H9 (cell line): ENCODE measurements at regions not wholly inside any gene's neighbourhood (a gene's known extent, or its start where the extent isn't known, plus 50 kb on each side); places are given as distances from the start of the nearest gene placed in this dataset.

Experiments
- DNase-seq: peaks from one replicate; pipeline ENCODE4 v3.0.0-alpha.2; 2017
- H2AFZ ChIP-seq: one replicate; pipeline ENCODE4 v1.6.1; 2013; ENCODE audit warnings: mild to moderate bottlenecking, low read length, control low read depth, moderate library complexity
- H2AK5ac ChIP-seq: 2 replicates; pipeline ENCODE4 v1.6.1; 2013; ENCODE audit warnings: low read length, control low read depth, mixed read lengths; ENCODE audit not compliant: insufficient read length
- H2BK120ac ChIP-seq: one replicate; pipeline ENCODE4 v1.6.1; 2013; ENCODE audit warnings: low read depth, mild to moderate bottlenecking, low read length, control low read depth, inconsistent platforms; ENCODE audit not compliant: poor library complexity, severe bottlenecking
- H2BK12ac ChIP-seq: 2 replicates; pipeline ENCODE4 v1.6.1; 2013; ENCODE audit warnings: low read length, control low read depth, mixed read lengths, low read depth; ENCODE audit not compliant: insufficient read length
- H2BK15ac ChIP-seq: 2 replicates; pipeline ENCODE4 v1.6.1; 2013; ENCODE audit warnings: low read depth, low read length, control low read depth
- H2BK20ac ChIP-seq: one replicate; pipeline ENCODE4 v1.6.1; 2013; ENCODE audit warnings: low read depth, mild to moderate bottlenecking, low read length, control low read depth, inconsistent platforms; ENCODE audit not compliant: poor library complexity, severe bottlenecking
- H2BK5ac ChIP-seq: 2 replicates; pipeline ENCODE4 v1.6.1; 2013; ENCODE audit warnings: low read length, control low read depth, mixed read lengths; ENCODE audit not compliant: insufficient read length
- H3K14ac ChIP-seq: 2 replicates; pipeline ENCODE4 v1.6.1; 2013; ENCODE audit warnings: low read length, control low read depth; ENCODE audit not compliant: insufficient read depth
- H3K18ac ChIP-seq: 2 replicates; pipeline ENCODE4 v1.6.1; 2013; ENCODE audit warnings: low read depth, mild to moderate bottlenecking, mixed read lengths, low read length, control low read depth; ENCODE audit not compliant: insufficient read length
- H3K23ac ChIP-seq: 2 replicates; pipeline ENCODE4 v1.6.1; 2013; ENCODE audit warnings: low read length, control low read depth, mixed read lengths, low read depth; ENCODE audit not compliant: insufficient read length
- H3K23me2 ChIP-seq: 2 replicates; pipeline ENCODE4 v1.6.1; 2013; ENCODE audit warnings: low read depth, mild to moderate bottlenecking, mixed read lengths, low read length, control low read depth; ENCODE audit not compliant: insufficient read length, poor library complexity, severe bottlenecking
- H3K27ac ChIP-seq: 2 replicates; pipeline ENCODE4 v1.5.1; 2013; ENCODE audit warnings: low read length, control low read depth, mixed read lengths, low read depth; ENCODE audit not compliant: insufficient read length
- H3K27me3 ChIP-seq: 2 replicates; pipeline ENCODE4 v1.6.1; 2013; ENCODE audit warnings: low read length, control low read depth, inconsistent platforms; ENCODE audit not compliant: insufficient read depth
- H3K4ac ChIP-seq: 2 replicates; pipeline ENCODE4 v1.6.1; 2013; ENCODE audit warnings: low read depth, mild to moderate bottlenecking, control low read depth, inconsistent platforms, low read length, moderate library complexity
- H3K4me1 ChIP-seq: 2 replicates; pipeline ENCODE4 v1.6.1; 2013; ENCODE audit warnings: low read length, control low read depth, inconsistent platforms; ENCODE audit not compliant: insufficient read depth
- H3K4me2 ChIP-seq: 2 replicates; pipeline ENCODE4 v1.6.1; 2013; ENCODE audit warnings: low read length, control low read depth, mixed read lengths; ENCODE audit not compliant: insufficient read length, insufficient read depth
- H3K56ac ChIP-seq: 2 replicates; pipeline ENCODE4 v1.6.1; 2013; ENCODE audit warnings: low read depth, mild to moderate bottlenecking, mixed read lengths, low read length, control low read depth; ENCODE audit not compliant: insufficient read length
- H3K79me1 ChIP-seq: 2 replicates; pipeline ENCODE4 v1.6.1; 2013; ENCODE audit warnings: low read depth, mild to moderate bottlenecking, moderate library complexity, low read length, control low read depth, inconsistent platforms; ENCODE audit not compliant: insufficient read depth, poor library complexity, severe bottlenecking
- H3K79me2 ChIP-seq: 2 replicates; pipeline ENCODE4 v1.6.1; 2013; ENCODE audit warnings: low read length, control low read depth, inconsistent platforms; ENCODE audit not compliant: insufficient read depth
- H3K9ac ChIP-seq: 2 replicates; pipeline ENCODE4 v1.6.1; 2013; ENCODE audit warnings: low read length, control low read depth, mixed read lengths; ENCODE audit not compliant: insufficient read length; ENCODE audit errors: extremely low read depth
- H3K9me3 ChIP-seq: one replicate; pipeline ENCODE4 v1.6.1; 2013; ENCODE audit warnings: low read depth, low read length, inconsistent platforms; ENCODE audit not compliant: control insufficient read depth
- H3T11ph ChIP-seq: one replicate; pipeline ENCODE4 v1.6.1; 2013; ENCODE audit warnings: mild to moderate bottlenecking, low read length, control low read depth, inconsistent platforms
- H4K20me1 ChIP-seq: one replicate; pipeline ENCODE4 v1.6.1; 2013; ENCODE audit not compliant: control insufficient read depth, insufficient read length, insufficient read depth
- H4K5ac ChIP-seq: 2 replicates; pipeline ENCODE4 v1.6.1; 2013; ENCODE audit warnings: low read depth, mild to moderate bottlenecking, mixed read lengths, low read length, control low read depth; ENCODE audit not compliant: insufficient read length
- H4K8ac ChIP-seq: replicated peaks from 2 replicates; pipeline ENCODE4 v1.6.1; 2013; ENCODE audit warnings: low read length, control low read depth, mixed read lengths, low read depth; ENCODE audit not compliant: insufficient read length
- H4K91ac ChIP-seq: 2 replicates; pipeline ENCODE4 v1.6.1; 2013; ENCODE audit warnings: low read depth, mild to moderate bottlenecking, moderate library complexity, mixed read lengths, low read length, control low read depth; ENCODE audit not compliant: insufficient read length
- H3K27ac Mint-ChIP-seq, 3 experiments: 2 replicates in 2 of 3; 3 replicates in 1 of 3; pipeline ENCODE4 v1.8.0; 2020 to 2021; ENCODE audit warnings: mixed read lengths in 3 of 3, mild to moderate bottlenecking in 1 of 3, moderate library complexity in 1 of 3
- H3K27me3 Mint-ChIP-seq: 2 replicates; pipeline ENCODE4 v1.8.0; 2021; ENCODE audit warnings: low read depth, mild to moderate bottlenecking, moderate library complexity, mixed read lengths
- H3K36me3 Mint-ChIP-seq, 3 experiments: 2 replicates in 2 of 3; 3 replicates in 1 of 3; pipeline ENCODE4 v1.8.0; 2020 to 2021; ENCODE audit warnings: low read depth in 3 of 3, mixed read lengths in 3 of 3; ENCODE audit not compliant: insufficient read depth in 1 of 3
- H3K4me1 Mint-ChIP-seq, 2 experiments: 2 replicates each; pipeline ENCODE4 v1.8.0; 2020; ENCODE audit warnings: mixed read lengths in 2 of 2
- H3K4me3 Mint-ChIP-seq, 2 experiments: 2 replicates in 1 of 2; 3 replicates in 1 of 2; pipeline ENCODE4 v1.8.0; 2020 to 2021; ENCODE audit warnings: mild to moderate bottlenecking in 2 of 2, mixed read lengths in 2 of 2, moderate library complexity in 1 of 2
- H3K9me3 Mint-ChIP-seq, 2 experiments: 2 replicates in 1 of 2; 3 replicates in 1 of 2; pipeline ENCODE4 v1.8.0; 2020; ENCODE audit warnings: mild to moderate bottlenecking in 2 of 2, mixed read lengths in 2 of 2, moderate library complexity in 1 of 2
- CTCF ChIP-seq: fragments of 200-600 bp; sonication (generic); conservative IDR thresholded peaks from 3 replicates; pipeline ENCODE4 v1.8.0; 2021; ENCODE audit warnings: antibody characterized with exemption, mild to moderate bottlenecking
- WGBS: extraction: QIAGEN DNeasy Blood & Tissue Kit; methylation state at CpG from one replicate; pipeline ENCODE4 v1.1.7; 2013; ENCODE audit warnings: missing lambda C conversion rate, low lambda C conversion rate, mixed read lengths; ENCODE audit not compliant: insufficient read length; ENCODE audit errors: extremely low coverage; 5-methylcytosine and 5-hydroxymethylcytosine counted together

GRCh38 chrX:140057001-140057411 lies 91.7 kb upstream of the CXorf66 start:
- TF ChIP-seq CTCF = peak; percentile 96
- peak; percentile 80 for DNase-seq
- Mint-ChIP-seq H3K4me3 (no peak overlapping the region), H3K4me1 (peaks cover 30 to 50% of the 10 kb centered on the region in 2 experiments), H3K27ac (peak overlapping the region in 1 of 3 experiments; percentile 16; a peak in 1 of 7 replicates), H3K36me3 (peaks cover 0 to 4% (median 3%) of the 10 kb centered on the region in 3 experiments; a peak in 3 of 7 replicates), H3K9me3 (peaks cover 0 to 2% of the 10 kb centered on the region in 2 experiments; a peak in 1 of 5 replicates), H3K27me3 (no peaks in the 10 kb centered on the region; the same call in 1 of the 2 replicates)
- Histone ChIP-seq H3K27ac (no peak overlapping the region), H3K9ac (no peak overlapping the region), H3K56ac (no peak overlapping the region), H3K27me3 (no peaks in the 10 kb centered on the region), H2BK5ac (no peak overlapping the region), H3K4me1 (no peaks in the 10 kb centered on the region; the same call in 1 of the 2 replicates), H3K79me1 (no peaks in the 10 kb centered on the region), H3K4me2 (no peak overlapping the region), H2BK120ac (no peak overlapping the region), H3K9me3 (no peaks in the 10 kb centered on the region), H2BK15ac (no peak overlapping the region), H2AK5ac (no peak overlapping the region), H3K23ac (no peak overlapping the region), H3K18ac (no peak overlapping the region), H3K14ac (no peak overlapping the region), H4K8ac (no peak overlapping the region), H4K5ac (no peak overlapping the region), H4K91ac (no peak overlapping the region), H3T11ph (no peak overlapping the region), H2BK12ac (no peak overlapping the region), H3K23me2 (no peaks in the 10 kb centered on the region), H2BK20ac (no peak overlapping the region), H2AFZ (no peak overlapping the region), H3K4ac (no peak overlapping the region), H3K79me2 (no peaks in the 10 kb centered on the region), H4K20me1 (no peaks in the 10 kb centered on the region)
- WGBS = no CpG with 5 or more reads among the region's 11 CpGs
